WTC11 (cell line): ENCODE measurements at regions not wholly inside any gene's neighbourhood (a gene's known extent, or its start where the extent isn't known, plus 50 kb on each side); places are given as distances from the start of the nearest gene placed in this dataset.

ENCODE experiments used
- ATAC-seq: fragments of 200-7000 bp; cut with Tn5 transposase; 2 replicates; pipeline ENCODE4 v1.10.0; 2021; ENCODE audit warnings: mild to moderate bottlenecking, moderate library complexity
- CTCF ChIA-PET: fragments of 300-600 bp; sonication (Branson Sonifier 250); formaldehyde crosslinking; loops from one replicate; lab custom pipeline; 2021; ENCODE audit warnings: antibody characterized with exemption; lab: Charles Lee
- POLR2A ChIA-PET: fragments of 350-600 bp; sonication (Branson Sonifier 250); formaldehyde crosslinking; loops from one replicate; lab custom pipeline; 2021; ENCODE audit warnings: antibody characterized with exemption; lab: Charles Lee
- DNase-seq: peaks from one replicate; pipeline ENCODE4 v3.0.0; 2021; ENCODE audit warnings: low spot score
- H3K27ac Mint-ChIP-seq: 2 replicates; pipeline ENCODE4 v1.8.0; 2021; ENCODE audit warnings: mixed read lengths
- H3K27me3 Mint-ChIP-seq: 2 replicates; pipeline ENCODE4 v1.8.0; 2021; ENCODE audit warnings: low read depth, mild to moderate bottlenecking, moderate library complexity, mixed read lengths
- H3K36me3 Mint-ChIP-seq: 2 replicates; pipeline ENCODE4 v1.8.0; 2021; ENCODE audit warnings: mixed read lengths
- H3K4me1 Mint-ChIP-seq: 2 replicates; pipeline ENCODE4 v1.8.0; 2022; ENCODE audit warnings: mixed read lengths
- H3K4me3 Mint-ChIP-seq: 2 replicates; pipeline ENCODE4 v1.8.0; 2021; ENCODE audit warnings: mild to moderate bottlenecking, moderate library complexity, mixed read lengths
- H3K9me3 Mint-ChIP-seq: 2 replicates; pipeline ENCODE4 v1.8.0; 2021; ENCODE audit warnings: mixed read lengths
- ATF1 ChIP-seq: sonication (generic); formaldehyde crosslinking; IDR thresholded peaks from 2 replicates; pipeline ENCODE4 v1.8.1; 2023; ENCODE audit warnings: mild to moderate bottlenecking, moderate library complexity, missing genetic modification reagents
- ATF2 ChIP-seq: sonication (generic); formaldehyde crosslinking; IDR thresholded peaks from 2 replicates; pipeline ENCODE4 v1.8.1; 2022; ENCODE audit warnings: low read depth, missing genetic modification reagents, borderline replicate concordance
- CREM ChIP-seq: sonication (generic); formaldehyde crosslinking; IDR thresholded peaks from 2 replicates; pipeline ENCODE4 v1.8.1; 2022; ENCODE audit warnings: mild to moderate bottlenecking, missing genetic modification reagents, moderate library complexity
- EMX1 ChIP-seq: fragments of 250-450 bp; sonication (Bioruptor Pico); IDR thresholded peaks from 2 replicates; pipeline ENCODE4 v1.8.0; 2021; ENCODE audit warnings: mild to moderate bottlenecking
- ESRRA ChIP-seq: sonication (generic); formaldehyde crosslinking; IDR thresholded peaks from 2 replicates; pipeline ENCODE4 v1.8.1; 2022; ENCODE audit warnings: mild to moderate bottlenecking, missing genetic modification reagents, borderline replicate concordance
- NFE2L1 ChIP-seq: sonication (generic); formaldehyde crosslinking; IDR thresholded peaks from 2 replicates; pipeline ENCODE4 v1.8.1; 2023; ENCODE audit warnings: missing genetic modification reagents
- NR2C2 ChIP-seq: sonication (generic); formaldehyde crosslinking; IDR thresholded peaks from 2 replicates; pipeline ENCODE4 v1.8.0; 2022; ENCODE audit warnings: mild to moderate bottlenecking, missing genetic modification reagents
- OVOL2 ChIP-seq: fragments of 250-450 bp; sonication (Bioruptor Pico); IDR thresholded peaks from 2 replicates; pipeline ENCODE4 v1.9.0; 2021; ENCODE audit warnings: mild to moderate bottlenecking, borderline replicate concordance
- PRDM15 ChIP-seq: sonication (generic); formaldehyde crosslinking; IDR thresholded peaks from 2 replicates; pipeline ENCODE4 v1.8.0; 2022; ENCODE audit warnings: missing genetic modification reagents
- PRRX2 ChIP-seq: fragments of 250-450 bp; sonication (Bioruptor Pico); IDR thresholded peaks from 2 replicates; pipeline ENCODE4 v1.8.0; 2021; ENCODE audit warnings: mild to moderate bottlenecking
- RORB ChIP-seq: fragments of 250-450 bp; sonication (Bioruptor Pico); IDR thresholded peaks from 2 replicates; pipeline ENCODE4 v1.9.0; 2021; ENCODE audit warnings: mild to moderate bottlenecking
- SOX15 ChIP-seq: fragments of 250-450 bp; sonication (Bioruptor Pico); IDR thresholded peaks from 2 replicates; pipeline ENCODE4 v1.9.0; 2021; ENCODE audit warnings: mild to moderate bottlenecking
- TEAD1 ChIP-seq: sonication (generic); formaldehyde crosslinking; IDR thresholded peaks from 2 replicates; pipeline ENCODE4 v1.8.0; 2022; ENCODE audit warnings: mild to moderate bottlenecking, missing genetic modification reagents
- ZMAT4 ChIP-seq: fragments of 250-450 bp; sonication (Bioruptor Pico); IDR thresholded peaks from 2 replicates; pipeline ENCODE4 v1.9.0; 2021; ENCODE audit warnings: mild to moderate bottlenecking
- ZNF138 ChIP-seq: sonication (generic); formaldehyde crosslinking; conservative IDR thresholded peaks from 2 replicates; pipeline ENCODE4 v1.8.1; 2022; ENCODE audit warnings: mild to moderate bottlenecking, moderate library complexity, missing genetic modification reagents
- ZNF263 ChIP-seq: sonication (generic); formaldehyde crosslinking; IDR thresholded peaks from 2 replicates; pipeline ENCODE4 v1.8.1; 2022; ENCODE audit warnings: low read depth, mild to moderate bottlenecking, moderate library complexity, missing genetic modification reagents
- ZNF423 ChIP-seq: fragments of 250-450 bp; sonication (Bioruptor Pico); IDR thresholded peaks from 2 replicates; pipeline ENCODE4 v2.1.2; 2022; ENCODE audit warnings: mild to moderate bottlenecking, moderate library complexity
- ZNF512 ChIP-seq: sonication (generic); formaldehyde crosslinking; IDR thresholded peaks from 2 replicates; pipeline ENCODE4 v1.8.1; 2022; ENCODE audit warnings: missing genetic modification reagents, borderline replicate concordance
- TF ChIP-seq, protein P1 (sequence below): sonication (generic); formaldehyde crosslinking; IDR thresholded peaks from 2 replicates; pipeline ENCODE4 v1.8.0; 2022; ENCODE audit warnings: mild to moderate bottlenecking, missing genetic modification reagents
- TF ChIP-seq, protein P2 (sequence below): sonication (generic); formaldehyde crosslinking; IDR thresholded peaks from 2 replicates; pipeline ENCODE4 v1.8.1; 2023; ENCODE audit warnings: mild to moderate bottlenecking, moderate library complexity, missing genetic modification reagents
- TF ChIP-seq, protein P3 (sequence below): sonication (generic); formaldehyde crosslinking; IDR thresholded peaks from 2 replicates; pipeline ENCODE4 v1.8.1; 2023; ENCODE audit warnings: mild to moderate bottlenecking, missing genetic modification reagents
- TF ChIP-seq, protein P4 (sequence below): fragments of 250-450 bp; sonication (Bioruptor Pico); IDR thresholded peaks from 2 replicates; pipeline ENCODE4 v2.1.2; 2022; ENCODE audit warnings: mild to moderate bottlenecking, moderate library complexity

DNA sequence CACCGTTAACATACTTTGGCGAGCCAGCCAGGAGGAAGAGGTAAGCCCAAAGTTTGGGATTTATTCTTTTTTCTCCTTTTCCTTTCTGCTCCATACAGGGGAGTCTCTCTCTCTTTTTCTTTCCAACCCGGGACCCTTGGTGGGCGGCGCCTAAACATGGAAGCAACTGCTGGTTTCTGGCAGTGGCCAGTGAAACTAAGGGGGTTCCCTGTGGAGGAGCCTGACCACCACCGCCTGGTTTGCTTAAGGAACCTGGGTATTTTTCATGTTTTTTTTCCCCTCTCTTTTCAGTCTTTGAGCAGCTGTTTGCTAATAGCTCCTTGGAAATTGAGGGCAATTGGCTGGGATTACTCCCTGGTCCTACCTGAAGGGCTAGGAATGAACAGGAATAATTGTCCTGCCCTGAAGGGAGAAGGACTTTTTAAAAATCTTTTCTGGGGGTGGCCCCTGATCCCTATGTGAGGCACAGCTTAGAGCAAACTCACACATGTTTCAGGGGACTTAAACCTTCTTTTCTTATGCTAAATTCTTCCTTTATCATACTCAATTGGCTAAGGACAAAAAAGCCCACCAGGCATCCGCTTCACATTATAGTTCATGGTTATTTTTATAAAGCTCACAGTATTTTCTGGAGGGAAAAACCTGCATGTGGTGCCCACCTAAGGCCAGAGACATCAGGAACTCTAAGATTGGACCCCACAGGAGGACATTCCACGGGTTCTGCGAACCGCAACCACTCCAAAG lies 61.3 kb upstream of the PLD5 start:
- peak; percentile 84 for ATAC-seq
- ChIA-PET CTCF (interaction anchor here (0.7 kb wide), 1 partner anchor 62 kb away, joined by 4 read pairs; no protein-coding TSS in a partner anchor), POLR2A (interaction anchor here (0.5 kb wide), 1 partner anchor 172 kb away, joined by 3 read pairs; no protein-coding TSS in a partner anchor)
- Mint-ChIP-seq H3K27me3 (peaks cover 2% of the 10 kb centered on the region; the same call in 1 of the 2 replicates), H3K36me3 (peaks cover 51% of the 10 kb centered on the region), H3K4me1 (peaks cover 27% of the 10 kb centered on the region), H3K4me3 (peak overlapping the region; percentile 5; the same call in 1 of the 2 replicates), H3K27ac (peak overlapping the region; percentile 98), H3K9me3 (peaks cover 62% of the 10 kb centered on the region)
- peak; percentile 80 for TF ChIP-seq ZNF423 (CRISPR knock-in tag)
- TF ChIP-seq, protein P1, sequence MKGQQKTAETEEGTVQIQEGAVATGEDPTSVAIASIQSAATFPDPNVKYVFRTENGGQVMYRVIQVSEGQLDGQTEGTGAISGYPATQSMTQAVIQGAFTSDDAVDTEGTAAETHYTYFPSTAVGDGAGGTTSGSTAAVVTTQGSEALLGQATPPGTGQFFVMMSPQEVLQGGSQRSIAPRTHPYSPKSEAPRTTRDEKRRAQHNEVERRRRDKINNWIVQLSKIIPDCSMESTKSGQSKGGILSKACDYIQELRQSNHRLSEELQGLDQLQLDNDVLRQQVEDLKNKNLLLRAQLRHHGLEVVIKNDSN (CRISPR knock-in tag): no peak
- TF ChIP-seq CREM (CRISPR knock-in tag): 0 out of 2 replicates have a peak, but pooled peaks have one; percentile 29
- TF ChIP-seq NR2C2 (CRISPR knock-in tag): no peak
- no peak for TF ChIP-seq SOX15
- no peak for TF ChIP-seq ATF1 (CRISPR knock-in tag)
- TF ChIP-seq ZMAT4 (CRISPR knock-in tag): no peak
- TF ChIP-seq RORB (CRISPR knock-in tag): no peak
- TF ChIP-seq ZNF263: no peak
- no peak for TF ChIP-seq ZNF512 (CRISPR knock-in tag)
- TF ChIP-seq, protein P2, sequence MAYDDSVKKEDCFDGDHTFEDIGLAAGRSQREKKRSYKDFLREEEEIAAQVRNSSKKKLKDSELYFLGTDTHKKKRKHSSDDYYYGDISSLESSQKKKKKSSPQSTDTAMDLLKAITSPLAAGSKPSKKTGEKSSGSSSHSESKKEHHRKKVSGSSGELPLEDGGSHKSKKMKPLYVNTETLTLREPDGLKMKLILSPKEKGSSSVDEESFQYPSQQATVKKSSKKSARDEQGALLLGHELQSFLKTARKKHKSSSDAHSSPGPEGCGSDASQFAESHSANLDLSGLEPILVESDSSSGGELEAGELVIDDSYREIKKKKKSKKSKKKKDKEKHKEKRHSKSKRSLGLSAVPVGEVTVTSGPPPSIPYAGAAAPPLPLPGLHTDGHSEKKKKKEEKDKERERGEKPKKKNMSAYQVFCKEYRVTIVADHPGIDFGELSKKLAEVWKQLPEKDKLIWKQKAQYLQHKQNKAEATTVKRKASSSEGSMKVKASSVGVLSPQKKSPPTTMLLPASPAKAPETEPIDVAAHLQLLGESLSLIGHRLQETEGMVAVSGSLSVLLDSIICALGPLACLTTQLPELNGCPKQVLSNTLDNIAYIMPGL: no peak
- peak; percentile 49; the same call in 1 of the 2 replicates for TF ChIP-seq TEAD1 (CRISPR knock-in tag)
- TF ChIP-seq, protein P3, sequence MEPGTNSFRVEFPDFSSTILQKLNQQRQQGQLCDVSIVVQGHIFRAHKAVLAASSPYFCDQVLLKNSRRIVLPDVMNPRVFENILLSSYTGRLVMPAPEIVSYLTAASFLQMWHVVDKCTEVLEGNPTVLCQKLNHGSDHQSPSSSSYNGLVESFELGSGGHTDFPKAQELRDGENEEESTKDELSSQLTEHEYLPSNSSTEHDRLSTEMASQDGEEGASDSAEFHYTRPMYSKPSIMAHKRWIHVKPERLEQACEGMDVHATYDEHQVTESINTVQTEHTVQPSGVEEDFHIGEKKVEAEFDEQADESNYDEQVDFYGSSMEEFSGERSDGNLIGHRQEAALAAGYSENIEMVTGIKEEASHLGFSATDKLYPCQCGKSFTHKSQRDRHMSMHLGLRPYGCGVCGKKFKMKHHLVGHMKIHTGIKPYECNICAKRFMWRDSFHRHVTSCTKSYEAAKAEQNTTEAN (CRISPR knock-in tag): no peak
- no peak for TF ChIP-seq ESRRA (CRISPR knock-in tag)
- no peak for TF ChIP-seq ATF2
- no peak for TF ChIP-seq OVOL2 (CRISPR knock-in tag)
- DNase-seq: peak; percentile 44

DNA sequence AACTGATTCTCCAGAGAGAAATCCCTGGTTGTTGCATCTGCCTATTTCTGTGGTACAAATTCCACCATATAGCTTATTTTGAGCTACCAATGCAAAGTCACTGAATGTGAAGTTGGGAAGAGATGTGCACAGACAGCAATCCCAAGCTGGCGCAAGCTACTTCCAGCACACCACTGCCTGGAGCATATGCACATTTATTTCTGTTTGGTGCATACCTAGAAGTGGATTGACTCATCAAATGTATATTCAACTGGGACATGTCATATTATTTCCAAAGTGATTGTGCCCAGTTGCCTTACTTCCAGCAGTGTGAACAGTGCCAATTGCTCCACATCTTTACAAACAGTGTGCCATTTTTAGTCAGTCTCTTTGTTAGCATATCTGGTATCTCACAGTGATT lies 58.2 kb upstream of the PLD5 start:
- no peak overlapping the region for H3K27ac Mint-ChIP-seq
- ChIA-PET POLR2A (no interaction called here), CTCF (no interaction called here)
- no peak overlapping the region for H3K4me3 Mint-ChIP-seq
- ATAC-seq (no peak), DNase-seq (no peak)
- H3K4me1 Mint-ChIP-seq: peaks cover 34% of the 10 kb centered on the region
- peaks cover 23% of the 10 kb centered on the region for H3K36me3 Mint-ChIP-seq
- H3K27me3 Mint-ChIP-seq: peaks cover 2% of the 10 kb centered on the region; the same call in 1 of the 2 replicates
- peaks cover 46% of the 10 kb centered on the region for H3K9me3 Mint-ChIP-seq
- TF ChIP-seq, protein P4, sequence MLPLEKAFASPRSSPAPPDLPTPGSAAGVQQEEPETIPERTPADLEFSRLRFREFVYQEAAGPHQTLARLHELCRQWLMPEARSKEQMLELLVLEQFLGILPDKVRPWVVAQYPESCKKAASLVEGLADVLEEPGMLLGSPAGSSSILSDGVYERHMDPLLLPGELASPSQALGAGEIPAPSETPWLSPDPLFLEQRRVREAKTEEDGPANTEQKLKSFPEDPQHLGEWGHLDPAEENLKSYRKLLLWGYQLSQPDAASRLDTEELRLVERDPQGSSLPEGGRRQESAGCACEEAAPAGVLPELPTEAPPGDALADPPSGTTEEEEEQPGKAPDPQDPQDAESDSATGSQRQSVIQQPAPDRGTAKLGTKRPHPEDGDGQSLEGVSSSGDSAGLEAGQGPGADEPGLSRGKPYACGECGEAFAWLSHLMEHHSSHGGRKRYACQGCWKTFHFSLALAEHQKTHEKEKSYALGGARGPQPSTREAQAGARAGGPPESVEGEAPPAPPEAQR (CRISPR knock-in tag): no peak
- TF ChIP-seq PRRX2 (CRISPR knock-in tag) (no peak), PRDM15 (CRISPR knock-in tag) (no peak), EMX1 (no peak), NFE2L1 (CRISPR knock-in tag) (no peak), ZNF138 (CRISPR knock-in tag) (no peak), OVOL2 (CRISPR knock-in tag) (no peak)
